SK-N-SH (cell line): ENCODE measurements at regions not wholly inside any gene's neighbourhood (a gene's known extent, or its start where the extent isn't known, plus 50 kb on each side); places are given as distances from the start of the nearest gene placed in this dataset.

Source experiments
- CTCF ChIA-PET: fragments of 300-600, 350-600 bp; formaldehyde crosslinking; extraction: SDS; loops from one replicate; lab custom pipeline; 2021; lab: Yijun Ruan, JAX
- POLR2A ChIA-PET: fragments of 350-600 bp; sonication (Branson Sonifier 250); formaldehyde crosslinking; extraction: SDS; loops from one replicate; lab custom pipeline; 2020; ENCODE audit warnings: antibody characterized with exemption, inconsistent platforms; lab: Yijun Ruan, JAX
- DNase-seq: peaks from one replicate; pipeline ENCODE4 v3.0.0; 2012
- H2AFZ ChIP-seq: fragments of 200-600 bp; sonication (generic); 2 replicates; pipeline ENCODE4 v1.8.1; 2016; ENCODE audit warnings: antibody characterized with exemption, mild to moderate bottlenecking, low read depth
- H3F3A ChIP-seq: fragments of 200-600 bp; sonication (generic); replicated peaks from 2 replicates; pipeline ENCODE3; 2016; ENCODE audit warnings: antibody characterized with exemption, mild to moderate bottlenecking; ENCODE audit not compliant: insufficient read depth
- H3K27ac ChIP-seq, 2 experiments: fragments of 200-500 bp in 1 of 2; fragments of 200-600 bp in 1 of 2; sonication (Bioruptor generic) in 1 of 2; sonication (generic), shearing (Covaris generic) in 1 of 2; 2 replicates each; pipeline versions ENCODE4 v1.5.1 to v1.6.1; 2014 to 2016; ENCODE audit warnings: low read depth in 2 of 2, inconsistent platforms in 1 of 2, low read length in 1 of 2, mild to moderate bottlenecking in 1 of 2, mixed read lengths in 1 of 2
- H3K27me3 ChIP-seq: fragments of 200-600 bp; sonication (generic), shearing (Covaris generic); 2 replicates; pipeline ENCODE4 v1.6.1; 2016; ENCODE audit warnings: mixed run types; ENCODE audit not compliant: insufficient read depth
- H3K36me3 ChIP-seq, 2 experiments: fragments of 200-500 bp in 1 of 2; fragments of 200-600 bp in 1 of 2; sonication (Bioruptor generic) in 1 of 2; sonication (generic) in 1 of 2; replicated peaks in 1 of 2; 2 replicates each; pipeline versions ENCODE3 to v1.5.1; 2014 to 2016; ENCODE audit warnings: low read length in 1 of 2, mild to moderate bottlenecking in 1 of 2; ENCODE audit not compliant: insufficient read depth in 2 of 2, control insufficient read depth in 1 of 2
- H3K4me1 ChIP-seq, 2 experiments: fragments of 200-500 bp in 1 of 2; fragments of 200-600 bp in 1 of 2; sonication (Bioruptor generic) in 1 of 2; sonication (generic), shearing (Covaris generic) in 1 of 2; 2 replicates each; pipeline versions ENCODE4 v1.5.1 to v1.6.1; 2014 to 2016; ENCODE audit warnings: low read depth in 1 of 2, low read length in 1 of 2, mixed run types in 1 of 2; ENCODE audit not compliant: insufficient read depth in 2 of 2, control insufficient read depth in 1 of 2
- H3K4me2 ChIP-seq: fragments of 200-600 bp; sonication (generic), shearing (Covaris generic); 2 replicates; pipeline ENCODE4 v1.6.1; 2017; ENCODE audit warnings: mixed run types
- H3K4me3 ChIP-seq, 2 experiments: fragments of 200-500 bp in 1 of 2; fragments of 200-600 bp in 1 of 2; sonication (Bioruptor generic) in 1 of 2; sonication (generic), shearing (Covaris generic) in 1 of 2; 2 replicates each; pipeline versions ENCODE4 v1.5.1 to v1.8.1; 2014 to 2016; ENCODE audit warnings: low read depth in 2 of 2, inconsistent platforms in 1 of 2, low read length in 1 of 2, mild to moderate bottlenecking in 1 of 2, mixed read lengths in 1 of 2, moderate library complexity in 1 of 2
- H3K79me2 ChIP-seq: fragments of 200-600 bp; sonication (generic); 2 replicates; pipeline ENCODE4 v1.8.1; 2017; ENCODE audit warnings: mild to moderate bottlenecking; ENCODE audit not compliant: insufficient read depth
- H3K9ac ChIP-seq: fragments of 200-600 bp; sonication (generic); 2 replicates; pipeline ENCODE4 v1.6.1; 2017; ENCODE audit warnings: mixed run types
- H3K9me2 ChIP-seq: fragments of 200-600 bp; sonication (generic); 2 replicates; pipeline ENCODE4 v1.6.1; 2017; ENCODE audit warnings: mixed run types
- H3K9me3 ChIP-seq: fragments of 200-600 bp; sonication (generic); 2 replicates; pipeline ENCODE4 v1.6.1; 2017; ENCODE audit warnings: mixed run types, mild to moderate bottlenecking, moderate library complexity
- H4K20me1 ChIP-seq: fragments of 200-600 bp; sonication (generic); 2 replicates; pipeline ENCODE4 v1.6.1; 2017; ENCODE audit warnings: mild to moderate bottlenecking, mixed run types; ENCODE audit not compliant: insufficient read depth
- EP300 ChIP-seq, 2 experiments: IDR thresholded peaks; 2 replicates each; pipeline versions ENCODE4 v1.4.0 to v1.6.1; 2012; ENCODE audit warnings: borderline replicate concordance in 1 of 2, low read depth in 1 of 2, low read length in 1 of 2
- GATA2 ChIP-seq: sonication (generic); formaldehyde crosslinking; IDR thresholded peaks from 2 replicates; pipeline ENCODE4 v1.5.0; 2020; ENCODE audit warnings: mild to moderate bottlenecking, missing genetic modification reagents
- MEF2A ChIP-seq: IDR thresholded peaks from 2 replicates; pipeline ENCODE4 v1.4.0; 2012; ENCODE audit warnings: low read depth, borderline replicate concordance
- RAD21 ChIP-seq: IDR thresholded peaks from 2 replicates; pipeline ENCODE4 v1.6.1; 2012; ENCODE audit warnings: mild to moderate bottlenecking, low read length
- SMC3 ChIP-seq: IDR thresholded peaks from 2 replicates; pipeline ENCODE4 v1.6.1; 2012; ENCODE audit warnings: low read depth, low read length, improper control_type of control experiment
- TAF1 ChIP-seq: IDR thresholded peaks from 2 replicates; pipeline ENCODE4 v1.6.1; 2012; ENCODE audit warnings: low read depth, mild to moderate bottlenecking, low read length, moderate library complexity, borderline replicate concordance
- TCF12 ChIP-seq: IDR thresholded peaks from 2 replicates; pipeline ENCODE4 v1.4.0; 2012
- TEAD4 ChIP-seq: IDR thresholded peaks from 2 replicates; pipeline ENCODE4 v1.4.0; 2012; ENCODE audit warnings: mild to moderate bottlenecking, borderline replicate concordance; ENCODE audit not compliant: insufficient read depth
- ZBTB33 ChIP-seq: IDR thresholded peaks from 2 replicates; pipeline ENCODE4 v1.4.0; 2012; ENCODE audit warnings: low read depth, borderline replicate concordance
- WGBS: methylation state at CpG from one replicate; pipeline ENCODE4 v1.1.6; 2017; ENCODE audit warnings: low lambda C conversion rate; 5-methylcytosine and 5-hydroxymethylcytosine counted together
- TF ChIP-seq, protein P1 (sequence below): IDR thresholded peaks from 2 replicates; pipeline ENCODE4 v1.4.0; 2012; ENCODE audit warnings: low read depth, borderline replicate concordance
- TF ChIP-seq, protein P2 (sequence below): IDR thresholded peaks from 2 replicates; pipeline ENCODE4; 2012

DNA sequence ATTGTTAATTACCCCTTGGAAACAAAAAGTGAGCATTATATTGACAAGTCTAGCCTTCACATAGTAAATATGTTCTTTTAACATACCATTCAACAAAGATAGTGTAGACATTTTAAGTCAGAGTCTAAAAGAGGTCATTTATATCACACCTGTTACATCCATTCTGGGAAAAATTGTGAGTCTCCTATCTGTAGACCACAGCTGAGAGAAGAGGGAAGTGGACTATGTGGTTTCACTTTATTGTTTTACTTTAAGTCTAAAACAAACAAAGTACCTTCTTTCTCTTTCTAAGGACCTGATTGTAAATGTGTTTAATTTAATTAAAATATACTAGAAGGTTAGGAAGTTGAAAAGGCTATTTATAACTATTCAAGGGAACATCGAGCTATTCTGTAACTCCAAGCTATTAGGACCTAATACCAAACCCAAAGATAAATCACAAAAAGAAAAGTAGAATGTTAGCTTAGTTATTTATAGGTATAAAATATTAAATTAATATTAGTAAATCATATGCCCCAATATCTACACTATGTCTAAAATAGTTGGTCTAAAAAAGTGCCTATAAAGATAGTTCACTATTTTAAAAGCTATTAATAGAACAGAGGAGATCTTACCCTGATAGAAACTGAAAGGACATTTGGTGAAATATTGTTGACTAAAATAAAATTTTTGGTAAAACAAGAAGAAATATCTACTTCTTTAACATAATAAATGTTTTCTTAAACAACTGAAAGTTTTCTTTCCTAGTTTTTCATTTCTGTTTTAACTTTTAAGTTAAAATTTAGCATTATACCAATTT lies 134.9 kb downstream of the TMEM167A start:
- H3K79me2 ChIP-seq: no peaks in the 10 kb centered on the region
- H3K4me1 ChIP-seq: no peaks in the 10 kb centered on the region; a peak in 1 of 4 replicates
- no peak for DNase-seq
- H3K27ac ChIP-seq: no peak overlapping the region
- 20% methylated on average over 1 of the region's 1 CpG for WGBS
- TF ChIP-seq TAF1 (no peak), MEF2A (no peak), GATA2 (no peak), RAD21 (no peak), TCF12 (no peak), SMC3 (no peak), EP300 (IDR thresholded peaks at IDR 0.05; ENCODE audit: borderline replicate concordance in 1 of 2, low read depth in 1 of 2, low read length in 1 of 2) (no peak), ZBTB33 (no peak), TEAD4 (no peak)
- TF ChIP-seq, protein P1, sequence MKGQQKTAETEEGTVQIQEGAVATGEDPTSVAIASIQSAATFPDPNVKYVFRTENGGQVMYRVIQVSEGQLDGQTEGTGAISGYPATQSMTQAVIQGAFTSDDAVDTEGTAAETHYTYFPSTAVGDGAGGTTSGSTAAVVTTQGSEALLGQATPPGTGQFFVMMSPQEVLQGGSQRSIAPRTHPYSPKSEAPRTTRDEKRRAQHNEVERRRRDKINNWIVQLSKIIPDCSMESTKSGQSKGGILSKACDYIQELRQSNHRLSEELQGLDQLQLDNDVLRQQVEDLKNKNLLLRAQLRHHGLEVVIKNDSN: no peak
- TF ChIP-seq, protein P2, sequence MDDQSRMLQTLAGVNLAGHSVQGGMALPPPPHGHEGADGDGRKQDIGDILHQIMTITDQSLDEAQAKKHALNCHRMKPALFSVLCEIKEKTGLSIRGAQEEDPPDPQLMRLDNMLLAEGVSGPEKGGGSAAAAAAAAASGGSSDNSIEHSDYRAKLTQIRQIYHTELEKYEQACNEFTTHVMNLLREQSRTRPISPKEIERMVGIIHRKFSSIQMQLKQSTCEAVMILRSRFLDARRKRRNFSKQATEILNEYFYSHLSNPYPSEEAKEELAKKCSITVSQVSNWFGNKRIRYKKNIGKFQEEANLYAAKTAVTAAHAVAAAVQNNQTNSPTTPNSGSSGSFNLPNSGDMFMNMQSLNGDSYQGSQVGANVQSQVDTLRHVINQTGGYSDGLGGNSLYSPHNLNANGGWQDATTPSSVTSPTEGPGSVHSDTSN: no peak
- CTCF ChIA-PET: no interaction called here
- no peak overlapping the region for H3K4me3 ChIP-seq
- no peak overlapping the region for H3K4me2 ChIP-seq
- no peaks in the 10 kb centered on the region for H3K9me2 ChIP-seq
- no peaks in the 10 kb centered on the region for H3K36me3 ChIP-seq
- POLR2A ChIA-PET: no interaction called here
- no peaks in the 10 kb centered on the region for H3F3A ChIP-seq
- H3K9ac ChIP-seq: no peak overlapping the region
- no peaks in the 10 kb centered on the region for H4K20me1 ChIP-seq
- 0 out of 2 replicates have a peak, but pooled peaks cover 5% of the 10 kb centered on the region for H3K9me3 ChIP-seq
- H3K27me3 ChIP-seq: no peaks in the 10 kb centered on the region
- no peak overlapping the region for H2AFZ ChIP-seq
